B cell (primary cell): ENCODE measurements at regions not wholly inside any gene's neighbourhood (a gene's known extent, or its start where the extent isn't known, plus 50 kb on each side); places are given as distances from the start of the nearest gene placed in this dataset.

ENCODE experiments used
- CTCF ChIP-seq: fragments of 200-600 bp; IDR thresholded peaks from one replicate; pipeline ENCODE4 v1.8.0; 2022; ENCODE audit warnings: antibody characterized with exemption, mild to moderate bottlenecking
- EZH2 ChIP-seq: IDR thresholded peaks from 2 replicates; pipeline ENCODE4 v1.6.1; 2012; ENCODE audit warnings: borderline replicate concordance, low read depth, mild to moderate bottlenecking, moderate library complexity, low read length; ENCODE audit not compliant: insufficient read depth, poor library complexity, severe bottlenecking

- TF ChIP-seq CTCF (no peak), EZH2 (no peak)
Measured at GRCh38 chr1:88488237-88488636, 195.8 kb upstream of the PKN2 start.
